Liver (tissue), 8 donors: ENCODE measurements at regions not wholly inside any gene's neighbourhood (a gene's known extent, or its start where the extent isn't known, plus 50 kb on each side); places are given as distances from the start of the nearest gene placed in this dataset.

ENCODE experiments used
- DNase-seq: peaks from one replicate; pipeline ENCODE4 v3.0.0-alpha.2; 2017; ENCODE audit warnings: low spot score
- H3K27ac ChIP-seq, 2 donors: one replicate each; pipeline ENCODE4 v1.7.0; 2013; ENCODE audit warnings: inconsistent platforms in 2 of 2, low read length in 2 of 2, control low read depth in 1 of 2, low read depth in 1 of 2, mild to moderate bottlenecking in 1 of 2
- H3K27me3 ChIP-seq, 4 donors: one replicate each; pipeline versions ENCODE4 v1.6.1 to v1.7.0; 2013; ENCODE audit warnings: low read length in 3 of 4, inconsistent platforms in 1 of 4, mild to moderate bottlenecking in 1 of 4, moderate library complexity in 1 of 4; ENCODE audit not compliant: control insufficient read depth in 4 of 4, insufficient read depth in 4 of 4
- H3K36me3 ChIP-seq, 4 donors: one replicate each; pipeline versions ENCODE4 v1.6.1 to v1.7.0; 2013; ENCODE audit warnings: low read length in 3 of 4, mild to moderate bottlenecking in 3 of 4, low read depth in 1 of 4, moderate library complexity in 1 of 4; ENCODE audit not compliant: control insufficient read depth in 4 of 4, insufficient read depth in 3 of 4
- H3K4me1 ChIP-seq, 4 donors: one replicate each; pipeline versions ENCODE4 v1.6.1 to v1.7.0; 2013; ENCODE audit warnings: low read length in 3 of 4, mild to moderate bottlenecking in 3 of 4, moderate library complexity in 1 of 4; ENCODE audit not compliant: control insufficient read depth in 4 of 4, insufficient read depth in 4 of 4
- H3K4me3 ChIP-seq, 3 donors: one replicate each; pipeline versions ENCODE4 v1.6.1 to v1.7.0; 2013; ENCODE audit warnings: low read length in 3 of 3, control low read depth in 1 of 3, low read depth in 1 of 3, mild to moderate bottlenecking in 1 of 3
- H3K9ac ChIP-seq, 2 donors: one replicate each; pipeline ENCODE4 v1.7.0; 2013; ENCODE audit warnings: low read length in 2 of 2, mild to moderate bottlenecking in 2 of 2, moderate library complexity in 2 of 2, control low read depth in 1 of 2, low read depth in 1 of 2
- H3K9me3 ChIP-seq, 4 donors: one replicate each; pipeline versions ENCODE4 v1.6.1 to v1.7.0; 2013; ENCODE audit warnings: low read length in 3 of 4; ENCODE audit not compliant: control insufficient read depth in 4 of 4
- ATF3 ChIP-seq: IDR thresholded peaks from 2 replicates; pipeline ENCODE4 v1.6.1; 2016; ENCODE audit warnings: antibody characterized with exemption
- CTCF ChIP-seq: fragments of 150-350 bp; IDR thresholded peaks from 2 replicates; pipeline ENCODE4 v1.5.1; 2017; ENCODE audit warnings: improper control_type of control experiment, low read depth, low read length; ENCODE audit not compliant: missing input control
- EGR1 ChIP-seq, 2 donors: IDR thresholded peaks; 2 replicates each; pipeline ENCODE4 v1.6.1; 2016 to 2018; ENCODE audit warnings: antibody characterized with exemption in 2 of 2, low read depth in 2 of 2
- FOXA1 ChIP-seq: IDR thresholded peaks from 2 replicates; pipeline ENCODE4 v1.6.1; 2016; ENCODE audit warnings: antibody characterized with exemption
- FOXA2 ChIP-seq: IDR thresholded peaks from 2 replicates; pipeline ENCODE4 v1.6.1; 2016; ENCODE audit warnings: antibody characterized with exemption
- GABPA ChIP-seq, 2 donors: IDR thresholded peaks in 1 of 2; conservative IDR thresholded peaks in 1 of 2; 2 replicates each; pipeline ENCODE4 v1.6.1; 2016; ENCODE audit warnings: antibody characterized with exemption in 2 of 2, mild to moderate bottlenecking in 1 of 2, moderate library complexity in 1 of 2
- HNF4A ChIP-seq, 2 donors: conservative IDR thresholded peaks; 2 replicates each; pipeline ENCODE4 v1.6.1; 2016; ENCODE audit warnings: antibody characterized with exemption in 2 of 2, mild to moderate bottlenecking in 2 of 2
- HNF4G ChIP-seq: IDR thresholded peaks from 2 replicates; pipeline ENCODE4 v1.6.1; 2016; ENCODE audit warnings: antibody characterized with exemption
- JUND ChIP-seq, 2 donors: IDR thresholded peaks; 2 replicates each; pipeline ENCODE4 v1.6.1; 2016; ENCODE audit warnings: antibody characterized with exemption in 2 of 2
- MAX ChIP-seq: IDR thresholded peaks from 2 replicates; pipeline ENCODE4 v1.6.1; 2016; ENCODE audit warnings: antibody characterized with exemption
- NR2F2 ChIP-seq: IDR thresholded peaks from 2 replicates; pipeline ENCODE4 v1.6.1; 2016; ENCODE audit warnings: antibody characterized with exemption
- RAD21 ChIP-seq, 2 donors: IDR thresholded peaks; 2 replicates each; pipeline ENCODE4 v1.6.1; 2016; ENCODE audit warnings: antibody characterized with exemption in 2 of 2, mild to moderate bottlenecking in 2 of 2
- REST ChIP-seq: IDR thresholded peaks from 2 replicates; pipeline ENCODE4 v1.6.1; 2016; ENCODE audit warnings: antibody characterized with exemption, mild to moderate bottlenecking
- RXRA ChIP-seq, 2 donors: IDR thresholded peaks; 2 replicates each; pipeline ENCODE4 v1.6.1; 2017 to 2018; ENCODE audit warnings: antibody characterized with exemption in 2 of 2, mild to moderate bottlenecking in 1 of 2
- SP1 ChIP-seq: IDR thresholded peaks from 2 replicates; pipeline ENCODE4 v1.6.1; 2018; ENCODE audit warnings: antibody characterized with exemption, mild to moderate bottlenecking
- TAF1 ChIP-seq: conservative IDR thresholded peaks from 2 replicates; pipeline ENCODE4 v1.6.1; 2016; ENCODE audit warnings: antibody characterized with exemption, mild to moderate bottlenecking
- YY1 ChIP-seq: IDR thresholded peaks from 2 replicates; pipeline ENCODE4 v1.6.1; 2016; ENCODE audit warnings: antibody characterized with exemption, mild to moderate bottlenecking
- ZBTB33 ChIP-seq: IDR thresholded peaks from 2 replicates; pipeline ENCODE4 v1.6.1; 2016; ENCODE audit warnings: antibody characterized with exemption
- WGBS: extraction: QIAGEN DNeasy Blood & Tissue Kit; methylation state at CpG from one replicate; pipeline ENCODE4 v1.1.7; 2013; 5-methylcytosine and 5-hydroxymethylcytosine counted together
- donor health status: healthy.
- donor health status: healthy.
- donor health status: healthy.
- donor health status: healthy.
- donor health status: healthy.

GRCh38 chr5:99901972-99902371, 633.2 kb upstream of the FAM174A start:
- no peaks in the 10 kb centered on the region for H3K9me3 ChIP-seq
- H3K4me3 ChIP-seq, result no peak overlapping the region
- TF ChIP-seq JUND (IDR thresholded peaks at IDR 0.05) (no peak), YY1 (no peak), FOXA2 (no peak), NR2F2 (no peak)
- no peaks in the 10 kb centered on the region for H3K4me1 ChIP-seq
- no peak overlapping the region for H3K27ac ChIP-seq
- no peak overlapping the region for H3K9ac ChIP-seq
- H3K27me3 ChIP-seq, result no peaks in the 10 kb centered on the region
- DNase-seq, result no peak
- no peaks in the 10 kb centered on the region for H3K36me3 ChIP-seq

- H3K36me3 ChIP-seq, result no peaks in the 10 kb centered on the region
- no peak for DNase-seq
- TF ChIP-seq REST, result no peak
- TF ChIP-seq ZBTB33, result no peak
- TF ChIP-seq YY1, result no peak
- no peak for TF ChIP-seq SP1
- no peak for TF ChIP-seq FOXA1
- no peak for TF ChIP-seq EGR1 (IDR thresholded peaks at IDR 0.05; ENCODE audit: low read depth in 2 of 2)
- no peak for TF ChIP-seq HNF4G
- TF ChIP-seq HNF4A (conservative IDR thresholded peaks at IDR 0.05), result no peak
- no peak for TF ChIP-seq TAF1
- no peak for TF ChIP-seq MAX
- TF ChIP-seq NR2F2, result no peak
- no peak for TF ChIP-seq ATF3
- TF ChIP-seq RXRA (IDR thresholded peaks at IDR 0.05), result no peak
- no peak for TF ChIP-seq JUND (IDR thresholded peaks at IDR 0.05)
- TF ChIP-seq RAD21 (IDR thresholded peaks at IDR 0.05), result no peak
- TF ChIP-seq GABPA (IDR thresholded peaks at IDR 0.05 in 1 of 2, conservative IDR thresholded peaks at IDR 0.05 in 1 of 2), result no peak
- TF ChIP-seq FOXA2, result no peak
- no peak for TF ChIP-seq CTCF
- no peak overlapping the region for H3K9ac ChIP-seq
- H3K27ac ChIP-seq, result no peak overlapping the region
- H3K4me1 ChIP-seq, result no peaks in the 10 kb centered on the region
- H3K9me3 ChIP-seq, result no peaks in the 10 kb centered on the region
- 82% methylated on average over 1 of the region's 1 CpG for WGBS
- no peak overlapping the region for H3K4me3 ChIP-seq
- no peaks in the 10 kb centered on the region for H3K27me3 ChIP-seq
Observed at GRCh38 chr5:99900302-99900852, 634.8 kb upstream of the FAM174A start.
